SK-N-MC (cell line): ENCODE measurements at regions not wholly inside any gene's neighbourhood (a gene's known extent, or its start where the extent isn't known, plus 50 kb on each side); places are given as distances from the start of the nearest gene placed in this dataset.
"Not testable (repeated sequence)": the region's sequence is repeated elsewhere in the genome, so short reads cannot be mapped to it uniquely, and the experiment has no call there.

Source experiments
- DNase-seq: peaks from one replicate; pipeline ENCODE4 v3.0.0-alpha.2; 2011; ENCODE audit warnings: low read depth, low spot score
- H3K27ac ChIP-seq: fragments of 200-600 bp; sonication (generic); 2 replicates; pipeline ENCODE4 v1.5.1; 2016; ENCODE audit warnings: mixed run types
- H3K36me3 ChIP-seq: fragments of 200-600 bp; sonication (generic); 2 replicates; pipeline ENCODE4 v1.6.1; 2017; ENCODE audit warnings: antibody characterized with exemption, low read length, mixed read lengths; ENCODE audit not compliant: insufficient read depth
- H3K4me3 ChIP-seq: fragments of 200-600 bp; sonication (generic); 2 replicates; pipeline ENCODE4 v1.5.1; 2016
- H3K9ac ChIP-seq: fragments of 200-600 bp; sonication (generic); 2 replicates; pipeline ENCODE4 v1.8.0; 2017; ENCODE audit warnings: mixed run types, mixed read lengths; ENCODE audit not compliant: insufficient read length
- H3K9me3 ChIP-seq: fragments of 200-600 bp; sonication (generic); 2 replicates; pipeline ENCODE4 v1.6.1; 2017; ENCODE audit warnings: low read depth, mild to moderate bottlenecking, antibody characterized with exemption, low read length, moderate library complexity, mixed read lengths
- EZH2 ChIP-seq: fragments of 200-600 bp; sonication (generic); IDR thresholded peaks from one replicate; pipeline ENCODE4 v1.6.1; 2017; ENCODE audit warnings: antibody characterized with exemption
- FOXP2 ChIP-seq: optimal IDR thresholded peaks from 2 replicates; pipeline ENCODE3; 2011; ENCODE audit warnings: mild to moderate bottlenecking, moderate library complexity; ENCODE audit not compliant: insufficient read depth; ENCODE audit errors: extremely low read length, control extremely low read depth
- POLR2AphosphoS5 ChIP-seq: IDR thresholded peaks from 2 replicates; pipeline ENCODE4 v1.6.1; 2012; ENCODE audit warnings: mild to moderate bottlenecking, low read depth, low read length, borderline replicate concordance

DNA sequence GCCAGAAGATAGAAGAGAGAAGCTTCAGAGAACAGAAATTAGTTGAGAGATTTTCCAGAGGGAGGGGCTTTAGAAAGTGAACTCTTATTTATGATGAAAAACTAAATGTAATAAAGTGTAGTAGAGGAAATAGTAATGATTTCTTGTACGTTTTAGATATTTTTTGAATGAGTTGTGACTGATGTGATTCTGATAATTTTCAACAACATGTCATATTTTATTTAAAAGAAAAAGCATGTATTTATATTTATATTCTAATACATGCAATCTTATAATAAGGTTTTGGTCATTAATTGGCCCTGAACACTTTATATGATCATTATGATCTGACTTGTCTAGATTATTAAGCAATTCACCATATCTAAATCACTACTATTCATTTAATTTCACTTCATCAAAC lies 735.2 kb upstream of the CDH9 start:
- Histone ChIP-seq H3K9ac (no peak overlapping the region), H3K9me3 (no peaks in the 10 kb centered on the region), H3K4me3 (no peak overlapping the region), H3K36me3 (no peaks in the 10 kb centered on the region), H3K27ac (no peak overlapping the region)
- TF ChIP-seq EZH2: no peak
- TF ChIP-seq FOXP2: no peak
- DNase-seq: no peak

DNA sequence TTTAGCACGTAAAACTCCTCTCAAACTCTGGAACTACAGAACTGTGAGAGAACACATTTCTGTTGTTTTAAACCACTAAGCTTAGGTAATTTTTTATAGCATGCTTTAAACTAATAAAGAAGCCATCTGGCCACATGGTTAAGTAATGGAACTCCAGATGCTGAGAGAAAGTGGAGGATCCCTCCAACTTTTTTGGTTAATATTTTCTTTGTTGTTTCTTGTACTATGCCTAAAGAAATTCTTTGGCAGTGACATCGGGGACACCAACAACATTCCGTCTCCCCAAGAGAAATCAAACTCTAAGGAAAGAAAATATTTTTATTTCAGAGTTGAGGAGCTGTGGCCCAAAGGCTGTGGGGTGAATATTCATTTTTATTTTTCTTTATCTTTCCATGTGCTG lies 734.8 kb upstream of the CDH9 start:
- Histone ChIP-seq H3K4me3 (no peak overlapping the region), H3K9ac (no peak overlapping the region), H3K36me3 (no peaks in the 10 kb centered on the region), H3K9me3 (no peaks in the 10 kb centered on the region), H3K27ac (no peak overlapping the region)
- TF ChIP-seq EZH2 (no peak), POLR2AphosphoS5 (no peak), FOXP2 (no peak)
- DNase-seq: no peak

DNA sequence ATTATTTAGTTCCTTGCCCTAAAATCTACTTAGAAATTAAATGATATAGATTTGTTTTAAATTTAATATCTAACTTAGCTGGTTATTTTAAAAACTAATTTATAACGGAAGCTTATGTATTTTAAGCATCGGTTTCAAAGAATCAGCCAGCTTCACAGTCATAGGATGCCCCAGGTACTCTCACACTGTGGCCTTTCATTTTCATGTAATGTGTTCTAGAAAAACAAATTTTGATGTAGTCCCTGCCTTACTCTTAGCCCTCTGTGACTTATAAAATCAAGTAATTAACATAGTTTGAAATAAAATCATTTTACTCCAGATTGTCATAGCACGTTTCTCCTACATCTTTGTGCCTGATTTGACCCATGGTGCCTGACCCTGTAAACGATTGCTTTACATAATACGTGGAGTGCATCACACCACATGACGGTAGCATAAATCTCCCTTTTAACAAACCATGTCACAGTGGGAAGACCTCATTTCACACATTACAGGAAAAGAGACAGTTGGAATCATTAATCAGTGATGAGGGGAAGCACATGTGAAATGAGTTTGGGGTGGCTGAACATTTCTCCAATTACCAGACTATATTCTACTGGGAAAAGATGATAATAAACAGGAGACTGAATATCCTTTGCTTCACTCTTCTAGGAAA lies 731.5 kb upstream of the CDH9 start:
- H3K4me3 ChIP-seq: no peak overlapping the region
- DNase-seq: no peak
- no peaks in the 10 kb centered on the region for H3K36me3 ChIP-seq
- no peak overlapping the region for H3K9ac ChIP-seq
- TF ChIP-seq FOXP2: no peak
- no peak for TF ChIP-seq EZH2
- TF ChIP-seq POLR2AphosphoS5: no peak
- H3K9me3 ChIP-seq: no peaks in the 10 kb centered on the region
- H3K27ac ChIP-seq: no peak overlapping the region

- Histone ChIP-seq H3K4me3 (no peak overlapping the region), H3K9ac (no peak overlapping the region), H3K9me3 (no peaks in the 10 kb centered on the region), H3K27ac (no peak overlapping the region), H3K36me3 (no peaks in the 10 kb centered on the region)
- TF ChIP-seq POLR2AphosphoS5: no peak
- no peak for TF ChIP-seq FOXP2
- TF ChIP-seq EZH2: no peak
- DNase-seq: no peak
Measured at GRCh38 chr5:27748847-27749246, 710.5 kb upstream of the CDH9 start.

GRCh38 chr5:27743383-27743979 lies 705.1 kb upstream of the CDH9 start:
- not testable (repeated sequence) for H3K36me3 ChIP-seq, H3K4me3 ChIP-seq, DNase-seq, H3K27ac ChIP-seq, H3K9me3 ChIP-seq, H3K9ac ChIP-seq

DNA sequence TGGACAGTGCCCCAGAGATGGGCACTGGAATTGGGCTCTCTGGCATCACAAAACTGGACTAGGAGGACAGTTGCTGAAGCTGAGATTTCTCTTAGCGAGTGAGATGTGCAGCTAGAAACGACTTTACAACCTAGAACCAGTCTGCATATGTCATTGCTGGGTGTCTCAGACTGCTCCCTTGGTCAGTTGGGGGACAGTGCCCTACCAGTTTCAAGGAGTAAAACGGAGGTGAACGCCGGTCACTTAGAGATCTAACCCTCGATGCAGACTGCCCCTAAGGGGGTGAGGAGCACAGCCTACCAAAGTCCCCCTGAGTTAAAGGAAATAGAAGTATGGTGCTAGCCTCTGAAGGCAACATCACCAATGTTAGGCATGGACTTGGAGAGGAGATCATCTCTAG lies 704.4 kb upstream of the CDH9 start:
- H3K4me3 ChIP-seq: no peak overlapping the region
- no peak for DNase-seq
- H3K36me3 ChIP-seq: no peaks in the 10 kb centered on the region
- no peak overlapping the region for H3K9ac ChIP-seq
- no peak for TF ChIP-seq POLR2AphosphoS5
- no peak for TF ChIP-seq FOXP2
- no peak for TF ChIP-seq EZH2
- no peak overlapping the region for H3K27ac ChIP-seq
- H3K9me3 ChIP-seq: no peaks in the 10 kb centered on the region

GRCh38 chr5:27734838-27735237 lies 696.5 kb upstream of the CDH9 start:
- no peaks in the 10 kb centered on the region for H3K9me3 ChIP-seq
- no peaks in the 10 kb centered on the region for H3K36me3 ChIP-seq
- no peak for DNase-seq
- H3K9ac ChIP-seq: no peak overlapping the region
- TF ChIP-seq EZH2 (no peak), POLR2AphosphoS5 (no peak), FOXP2 (no peak)
- H3K4me3 ChIP-seq: no peak overlapping the region
- no peak overlapping the region for H3K27ac ChIP-seq

DNA sequence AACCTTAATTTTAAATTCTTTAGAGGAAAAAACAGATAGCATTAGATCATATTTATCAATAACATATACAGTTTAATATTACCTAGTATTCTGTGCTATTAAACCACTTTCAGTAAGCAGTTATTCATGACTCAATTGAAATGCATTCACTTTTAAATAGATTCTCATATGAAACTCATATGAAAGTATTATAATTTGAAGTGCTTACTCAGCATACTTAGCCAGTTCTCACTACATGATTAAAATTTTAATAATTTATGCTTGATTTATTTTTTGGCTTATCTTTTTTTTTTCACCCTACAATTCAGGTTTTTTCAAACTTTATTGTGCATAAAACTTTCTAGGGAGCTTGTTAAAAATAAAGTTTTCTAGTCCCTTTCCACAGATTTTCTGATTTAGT lies 694.9 kb upstream of the CDH9 start:
- no peak for TF ChIP-seq POLR2AphosphoS5
- no peak for TF ChIP-seq EZH2
- TF ChIP-seq FOXP2: no peak
- no peak overlapping the region for H3K4me3 ChIP-seq
- no peaks in the 10 kb centered on the region for H3K9me3 ChIP-seq
- H3K9ac ChIP-seq: no peak overlapping the region
- no peak overlapping the region for H3K27ac ChIP-seq
- H3K36me3 ChIP-seq: no peaks in the 10 kb centered on the region
- no peak for DNase-seq

DNA sequence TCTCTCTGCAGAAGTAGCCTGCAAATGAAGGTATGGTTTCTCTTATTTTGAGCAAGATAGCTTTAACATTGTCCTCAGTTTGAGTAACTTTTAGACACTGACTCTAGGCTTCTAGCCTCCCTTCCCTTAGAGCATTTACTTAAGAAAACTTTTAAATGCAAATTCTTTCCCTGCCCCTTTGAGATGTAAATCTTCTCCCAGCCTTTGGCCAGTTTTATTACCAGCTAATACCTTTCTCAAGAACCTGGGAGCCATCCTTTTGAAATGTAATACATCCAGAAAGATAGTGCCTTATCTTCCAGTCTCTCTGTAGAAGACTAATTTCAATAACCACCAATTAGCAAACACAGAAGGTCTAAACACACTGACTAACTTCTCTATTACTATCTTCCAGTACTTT lies 688.9 kb upstream of the CDH9 start:
- no peak overlapping the region for H3K4me3 ChIP-seq
- H3K36me3 ChIP-seq: no peaks in the 10 kb centered on the region
- no peak overlapping the region for H3K27ac ChIP-seq
- no peak for TF ChIP-seq EZH2
- TF ChIP-seq POLR2AphosphoS5: no peak
- TF ChIP-seq FOXP2: no peak
- no peaks in the 10 kb centered on the region for H3K9me3 ChIP-seq
- no peak overlapping the region for H3K9ac ChIP-seq
- DNase-seq: no peak
